Psoas muscle (tissue), 7 donors: ENCODE measurements at regions not wholly inside any gene's neighbourhood (a gene's known extent, or its start where the extent isn't known, plus 50 kb on each side); places are given as distances from the start of the nearest gene placed in this dataset.
"Not testable (repeated sequence)": the region's sequence is repeated elsewhere in the genome, so short reads cannot be mapped to it uniquely, and the experiment has no call there.

Source experiments
- ATAC-seq, 4 donors: fragments of 200-7000 bp; cut with Tn5 transposase; one replicate each; pipeline ENCODE4 v1.9.1; 2020; ENCODE audit warnings: moderate library complexity in 3 of 4, mild to moderate bottlenecking in 2 of 4
- DNase-seq, 2 donors: peaks; one replicate each; pipeline ENCODE4 v3.0.0-alpha.2; 2020
- H3K27ac ChIP-seq: fragments of 200-600 bp; one replicate; pipeline ENCODE4 v1.8.0; 2022
- H3K27me3 ChIP-seq, 3 donors: fragments of 200-600 bp in 1 of 3; one replicate each; pipeline versions ENCODE4 v1.6.1 to v1.8.0; 2013 to 2022; ENCODE audit warnings: low read length in 2 of 3, mild to moderate bottlenecking in 2 of 3, moderate library complexity in 1 of 3; ENCODE audit not compliant: insufficient read depth in 3 of 3
- H3K36me3 ChIP-seq, 2 donors: fragments of 200-600 bp in 1 of 2; one replicate each; pipeline versions ENCODE4 v1.6.1 to v1.8.0; 2013 to 2022; ENCODE audit warnings: low read depth in 1 of 2, mild to moderate bottlenecking in 1 of 2, moderate library complexity in 1 of 2; ENCODE audit not compliant: insufficient read depth in 1 of 2
- H3K4me1 ChIP-seq: fragments of 200-600 bp; one replicate; pipeline ENCODE4 v1.8.0; 2022
- H3K4me3 ChIP-seq: fragments of 200-600 bp; one replicate; pipeline ENCODE4 v1.8.0; 2022; ENCODE audit warnings: mild to moderate bottlenecking
- H3K9me3 ChIP-seq: fragments of 200-600 bp; one replicate; pipeline ENCODE4 v1.8.0; 2022
- WGBS, 3 donors: extraction: QIAGEN DNeasy Blood & Tissue Kit; methylation state at CpG; one replicate each; pipeline versions ENCODE4 v1.1.6 to v1.1.7; 2013; 5-methylcytosine and 5-hydroxymethylcytosine counted together
- intact Hi-C, 2 donors: fragments of 100-400 bp; cut with DNase I; formaldehyde crosslinking; loops; one replicate each; pipeline versions ENCODE4 v1.11.0 to v1.14.2; 2022
- TF ChIP-seq, protein P1 (sequence below): fragments of 200-600 bp; IDR thresholded peaks from one replicate; pipeline ENCODE4 v1.8.0; 2022; ENCODE audit warnings: antibody characterized with exemption
- donor health status: healthy with polysubstance abuse.
- donor health status: DM: no; HTN: no; CAD: no; lungs with moderate emphysema.
- donor health status: Bipolar disorder and iron deficiency.
- donor health status: healthy.
- donor health status: DM: yes; HTN: yes; CAD: no.
- donor health status: DM: no; HTN: no; CAD: no.
- donor health status: DM: yes; HTN: yes; CAD: no.

DNA sequence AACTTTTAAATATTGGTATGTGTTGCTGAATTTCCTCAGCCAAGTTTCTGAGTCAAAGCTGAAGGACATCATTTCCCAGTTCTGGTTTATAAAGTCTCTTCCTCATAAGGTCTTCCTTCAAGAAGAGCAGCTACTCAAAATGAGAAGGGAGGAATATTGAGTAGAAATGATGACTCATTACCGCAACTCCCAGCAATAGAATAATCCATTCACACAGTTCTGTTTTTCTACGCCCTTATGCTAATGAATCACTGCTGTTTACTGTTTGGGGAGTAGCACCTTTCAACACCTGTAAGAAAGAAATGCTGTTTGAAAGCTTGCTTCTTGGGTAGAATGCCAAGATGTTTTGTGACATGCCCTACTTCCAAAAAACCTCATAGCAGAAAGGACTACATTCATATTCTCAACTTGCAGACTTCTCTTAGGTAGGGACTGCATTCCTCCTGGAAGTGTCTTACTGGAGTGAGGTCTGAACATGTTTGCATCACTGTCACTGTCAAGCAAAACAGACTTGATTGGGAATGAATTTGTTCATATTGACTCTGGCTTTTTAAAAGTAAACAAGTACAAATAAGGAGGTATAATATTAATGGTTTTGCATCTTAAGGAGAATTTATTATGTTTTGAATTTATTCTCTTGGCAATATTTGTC lies 147.2 kb upstream of the BANK1 start:
- no peak for DNase-seq
- ATAC-seq: no peak
- intact Hi-C loops: no loop called here
- no peaks in the 10 kb centered on the region for H3K27me3 ChIP-seq
- H3K9me3 ChIP-seq: no peaks in the 10 kb centered on the region
- H3K4me1 ChIP-seq: no peaks in the 10 kb centered on the region
- 86 to 98% (median 89%) methylated on average over 2 of the region's 2 CpGs for WGBS, 3 donors
- no peaks in the 10 kb centered on the region for H3K36me3 ChIP-seq
- TF ChIP-seq, protein P1, sequence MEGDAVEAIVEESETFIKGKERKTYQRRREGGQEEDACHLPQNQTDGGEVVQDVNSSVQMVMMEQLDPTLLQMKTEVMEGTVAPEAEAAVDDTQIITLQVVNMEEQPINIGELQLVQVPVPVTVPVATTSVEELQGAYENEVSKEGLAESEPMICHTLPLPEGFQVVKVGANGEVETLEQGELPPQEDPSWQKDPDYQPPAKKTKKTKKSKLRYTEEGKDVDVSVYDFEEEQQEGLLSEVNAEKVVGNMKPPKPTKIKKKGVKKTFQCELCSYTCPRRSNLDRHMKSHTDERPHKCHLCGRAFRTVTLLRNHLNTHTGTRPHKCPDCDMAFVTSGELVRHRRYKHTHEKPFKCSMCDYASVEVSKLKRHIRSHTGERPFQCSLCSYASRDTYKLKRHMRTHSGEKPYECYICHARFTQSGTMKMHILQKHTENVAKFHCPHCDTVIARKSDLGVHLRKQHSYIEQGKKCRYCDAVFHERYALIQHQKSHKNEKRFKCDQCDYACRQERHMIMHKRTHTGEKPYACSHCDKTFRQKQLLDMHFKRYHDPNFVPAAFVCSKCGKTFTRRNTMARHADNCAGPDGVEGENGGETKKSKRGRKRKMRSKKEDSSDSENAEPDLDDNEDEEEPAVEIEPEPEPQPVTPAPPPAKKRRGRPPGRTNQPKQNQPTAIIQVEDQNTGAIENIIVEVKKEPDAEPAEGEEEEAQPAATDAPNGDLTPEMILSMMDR: no peak
- no peak overlapping the region for H3K27ac ChIP-seq
- H3K4me3 ChIP-seq: no peak overlapping the region

DNA sequence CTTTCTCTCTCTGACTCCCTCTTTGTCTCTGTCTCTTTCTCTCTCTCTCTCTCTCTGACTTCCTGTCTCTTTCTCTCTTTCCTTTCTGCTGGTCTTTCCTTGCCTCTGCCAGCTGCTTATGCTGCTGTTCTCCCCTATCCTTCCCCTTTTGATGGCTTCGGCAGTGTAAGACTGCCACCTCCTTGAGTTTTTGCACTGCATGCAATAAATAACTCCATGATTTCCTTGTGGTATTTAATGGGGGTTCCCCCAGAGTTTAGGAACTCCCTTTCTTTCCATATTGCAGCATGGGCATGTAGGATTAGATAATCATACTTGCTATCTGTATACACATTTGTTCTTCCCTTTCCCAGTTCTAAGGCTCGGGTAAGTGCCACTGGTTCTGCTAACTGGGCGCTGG lies 157.8 kb upstream of the BANK1 start:
- H3K4me1 ChIP-seq, H3K36me3 ChIP-seq, H3K9me3 ChIP-seq, ATAC-seq, DNase-seq, H3K27me3 ChIP-seq, H3K27ac ChIP-seq, H3K4me3 ChIP-seq, intact Hi-C loops: not testable (repeated sequence)
- WGBS, 3 donors: 79 to 85% (median 79%) methylated on average over 3 of the region's 3 CpGs

DNA sequence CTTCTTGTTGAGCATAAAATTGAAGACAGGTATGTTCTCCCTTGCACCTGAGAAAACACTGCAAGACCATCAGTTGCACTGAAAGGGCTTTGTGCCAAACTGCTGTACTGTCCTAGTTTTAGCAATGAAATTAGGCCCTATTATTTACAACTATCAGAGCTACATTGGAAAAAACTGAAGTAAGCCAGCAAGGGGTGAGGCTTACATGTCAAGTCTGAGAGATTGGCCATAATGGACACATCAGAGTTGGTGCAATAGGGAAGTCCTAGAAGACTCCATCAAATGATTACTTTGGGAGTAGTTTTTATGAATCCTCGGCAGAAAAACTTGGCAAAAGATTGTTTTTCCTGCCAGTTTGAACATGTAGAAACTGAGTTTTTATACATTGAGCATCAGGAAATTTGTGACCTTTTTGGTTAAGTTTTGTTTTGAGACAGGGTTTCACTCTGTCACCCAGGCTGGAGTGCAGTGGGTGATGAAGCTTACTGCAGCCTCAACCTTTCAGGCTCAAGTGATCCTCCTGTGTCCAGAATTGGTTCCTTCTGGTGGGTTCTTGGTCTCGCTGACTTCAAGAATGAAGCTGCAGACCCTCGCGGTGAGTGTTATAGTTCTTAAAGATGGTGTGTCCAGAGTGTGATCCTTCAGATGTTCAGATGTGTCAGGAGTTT lies 160.1 kb upstream of the BANK1 start:
- Histone ChIP-seq H3K27me3 (no peaks in the 10 kb centered on the region), H3K27ac (no peak overlapping the region), H3K4me3 (no peak overlapping the region), H3K4me1 (no peaks in the 10 kb centered on the region), H3K36me3 (no peaks in the 10 kb centered on the region), H3K9me3 (no peaks in the 10 kb centered on the region)
- ATAC-seq: no peak
- 92 to 94% (median 93%) methylated on average over 4 of the region's 4 CpGs for WGBS, 3 donors
- intact Hi-C loops: no loop called here
- TF ChIP-seq, protein P1: no peak
- no peak for DNase-seq

DNA sequence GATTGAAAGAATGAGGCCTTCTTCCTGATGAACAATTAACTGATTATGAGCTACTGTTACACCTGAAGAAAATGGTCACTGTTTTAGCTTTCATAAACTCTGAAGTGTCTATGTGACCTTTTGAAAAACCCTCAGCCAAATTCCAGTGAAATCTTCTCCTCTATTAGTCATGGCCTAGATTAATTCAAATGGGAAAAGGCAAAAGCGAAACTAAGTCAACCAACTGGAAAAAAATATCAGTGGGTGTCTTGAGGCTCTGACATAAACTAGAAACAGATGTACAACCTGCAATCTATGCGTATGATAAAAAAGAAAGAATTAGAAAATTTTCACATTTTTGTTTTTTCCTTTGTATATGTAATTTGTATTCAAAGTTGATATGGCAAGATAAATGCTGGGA lies 169.4 kb upstream of the BANK1 start:
- ATAC-seq: no peak
- H3K9me3 ChIP-seq: no peaks in the 10 kb centered on the region
- H3K36me3 ChIP-seq: no peaks in the 10 kb centered on the region
- no peak for DNase-seq
- intact Hi-C loops: no loop called here
- TF ChIP-seq, protein P1: no peak
- H3K4me3 ChIP-seq: no peak overlapping the region
- no peaks in the 10 kb centered on the region for H3K4me1 ChIP-seq
- WGBS, 3 donors: 61 to 72% (median 70%) methylated on average over 2 of the region's 2 CpGs
- H3K27ac ChIP-seq: no peak overlapping the region
- H3K27me3 ChIP-seq: no peaks in the 10 kb centered on the region

DNA sequence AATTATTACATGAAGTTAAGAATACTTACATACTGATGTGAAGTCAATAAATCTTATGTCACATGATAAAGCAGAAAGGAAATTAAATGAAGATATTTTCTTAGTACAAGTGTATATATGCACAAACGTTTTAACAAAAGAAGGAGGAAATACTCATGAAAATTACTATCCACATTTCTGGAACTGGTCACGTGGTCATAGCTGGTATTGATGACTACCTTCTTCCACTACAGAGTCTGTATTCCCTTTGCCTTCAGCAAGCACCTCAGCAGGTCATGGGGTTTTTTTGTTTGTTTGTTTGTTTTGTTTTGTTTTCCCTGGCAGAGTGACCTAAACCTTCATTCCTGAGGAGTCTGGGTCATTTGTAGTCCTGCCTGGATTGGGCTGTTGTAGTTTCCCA lies 174.9 kb upstream of the BANK1 start:
- intact Hi-C loops: no loop called here
- H3K4me1 ChIP-seq: no peaks in the 10 kb centered on the region
- TF ChIP-seq, protein P1: no peak
- no peaks in the 10 kb centered on the region for H3K9me3 ChIP-seq
- DNase-seq (no peak), ATAC-seq (no peak)
- no peak overlapping the region for H3K27ac ChIP-seq
- H3K4me3 ChIP-seq: no peak overlapping the region
- WGBS, 3 donors: 70 to 78% (median 75%) methylated on average over 2 of the region's 2 CpGs
- no peaks in the 10 kb centered on the region for H3K27me3 ChIP-seq
- no peaks in the 10 kb centered on the region for H3K36me3 ChIP-seq

DNA sequence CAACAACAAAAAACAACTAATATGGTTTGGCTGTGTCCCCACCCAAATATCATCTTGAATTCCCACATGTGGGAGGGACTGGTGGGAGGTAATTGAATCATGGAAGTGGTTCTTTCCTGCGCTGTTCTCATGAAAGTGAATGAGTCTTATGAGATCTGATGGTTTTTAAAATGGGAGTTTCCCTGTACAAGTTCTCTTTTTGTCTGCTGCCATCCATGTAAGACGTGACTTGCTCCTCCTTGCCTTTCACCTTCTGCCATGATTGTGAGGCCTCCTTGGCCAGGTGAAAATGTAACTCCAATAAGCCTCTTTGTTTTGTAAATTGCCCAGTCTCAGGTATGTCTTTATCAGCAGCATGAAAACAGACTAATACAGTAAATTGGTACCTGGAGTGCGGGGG lies 183.5 kb upstream of the BANK1 start:
- intact Hi-C loops, H3K4me1 ChIP-seq, H3K36me3 ChIP-seq, H3K27me3 ChIP-seq, H3K27ac ChIP-seq, H3K9me3 ChIP-seq, DNase-seq, H3K4me3 ChIP-seq, ATAC-seq: not testable (repeated sequence)
- 80 to 98% (median 97%) methylated on average over 3 of the region's 3 CpGs for WGBS, 3 donors
